ENCODE measurements at regions not wholly inside any gene's neighbourhood (a gene's known extent, or its start where the extent isn't known, plus 50 kb on each side); places are given as distances from the start of the nearest gene placed in this dataset.

GRCh38 chr17:71917715-71918114, 203.1 kb upstream of the SOX9 start:
- DNase-seq (ENCODE audit: low read depth in 1 of 2, low spot score in 1 of 2): no peak
- Histone ChIP-seq H3K27ac (replicated peaks) (no peak overlapping the region), H3K27me3 (ENCODE audit: insufficient read depth, poor library complexity, severe bottlenecking) (no peaks in the 10 kb centered on the region), H3K4me3 (replicated peaks; ENCODE audit: insufficient read depth, low read length) (no peak overlapping the region)
- TF ChIP-seq REST (IDR thresholded peaks at IDR 0.05; ENCODE audit: insufficient replicate concordance, low read depth): no peak
- TF ChIP-seq CTCF (IDR thresholded peaks at IDR 0.05; ENCODE audit: insufficient read depth, low read length): no peak
- TF ChIP-seq POLR2AphosphoS5 (IDR thresholded peaks at IDR 0.05; ENCODE audit: low read depth): no peak
- no peak for TF ChIP-seq SPI1 (IDR thresholded peaks at IDR 0.05; ENCODE audit: borderline replicate concordance, low read depth)
- no peak for TF ChIP-seq GABPA (IDR thresholded peaks at IDR 0.05; ENCODE audit: low read depth)

- Histone ChIP-seq H3K27me3 (ENCODE audit: insufficient read depth, poor library complexity, severe bottlenecking) (no peaks in the 10 kb centered on the region), H3K4me3 (replicated peaks; ENCODE audit: insufficient read depth, low read length) (no peak overlapping the region), H3K27ac (replicated peaks) (no peak overlapping the region)
- TF ChIP-seq SPI1 (IDR thresholded peaks at IDR 0.05; ENCODE audit: borderline replicate concordance, low read depth) (no peak), POLR2AphosphoS5 (IDR thresholded peaks at IDR 0.05; ENCODE audit: low read depth) (no peak), REST (IDR thresholded peaks at IDR 0.05; ENCODE audit: insufficient replicate concordance, low read depth) (no peak), GABPA (IDR thresholded peaks at IDR 0.05; ENCODE audit: low read depth) (no peak), CTCF (IDR thresholded peaks at IDR 0.05; ENCODE audit: insufficient read depth, low read length) (no peak)
- no peak for DNase-seq (ENCODE audit: low read depth in 1 of 2, low spot score in 1 of 2)
These were observed 201.6 kb upstream of the SOX9 start for GRCh38 chr17:71919186-71919585.

- TF ChIP-seq GABPA (IDR thresholded peaks at IDR 0.05; ENCODE audit: low read depth) (no peak), POLR2AphosphoS5 (IDR thresholded peaks at IDR 0.05; ENCODE audit: low read depth) (no peak), SPI1 (IDR thresholded peaks at IDR 0.05; ENCODE audit: borderline replicate concordance, low read depth) (no peak), CTCF (IDR thresholded peaks at IDR 0.05; ENCODE audit: insufficient read depth, low read length) (no peak), REST (IDR thresholded peaks at IDR 0.05; ENCODE audit: insufficient replicate concordance, low read depth) (no peak)
- no peak overlapping the region for H3K4me3 ChIP-seq (replicated peaks; ENCODE audit: insufficient read depth, low read length)
- no peak for DNase-seq (ENCODE audit: low read depth in 1 of 2, low spot score in 1 of 2)
- no peak overlapping the region for H3K27ac ChIP-seq (replicated peaks)
- no peaks in the 10 kb centered on the region for H3K27me3 ChIP-seq (ENCODE audit: insufficient read depth, poor library complexity, severe bottlenecking)
These were observed 200.9 kb upstream of the SOX9 start for GRCh38 chr17:71919896-71920295.

Data from HL-60 (cell line).